GM19238 (cell line): ENCODE measurements at regions not wholly inside any gene's neighbourhood (a gene's known extent, or its start where the extent isn't known, plus 50 kb on each side); places are given as distances from the start of the nearest gene placed in this dataset.
"Not testable (repeated sequence)": the region's sequence is repeated elsewhere in the genome, so short reads cannot be mapped to it uniquely, and the experiment has no call there.

Experiments used
- DNase-seq: peaks from one replicate; pipeline ENCODE4 v3.0.0; 2011; ENCODE audit warnings: low spot score; ENCODE audit not compliant: insufficient read length

GRCh38 chr5:100641833-100642232 lies 106.7 kb downstream of the FAM174A start:
- no peak for DNase-seq

- DNase-seq: no peak
Observed at GRCh38 chr5:100643473-100643872, 108.3 kb downstream of the FAM174A start.

GRCh38 chr5:100644185-100644584 lies 109.0 kb downstream of the FAM174A start:
- DNase-seq: no peak

GRCh38 chr5:100644776-100645175 lies 109.6 kb downstream of the FAM174A start:
- DNase-seq: no peak

GRCh38 chr5:100646011-100646410 lies 110.8 kb downstream of the FAM174A start:
- no peak for DNase-seq

- no peak for DNase-seq
Observed at GRCh38 chr5:100646691-100647090, 111.5 kb downstream of the FAM174A start.

- DNase-seq: no peak
Observed at GRCh38 chr5:100647461-100648230, 112.5 kb downstream of the FAM174A start.

- no peak for DNase-seq
Observed at GRCh38 chr5:100654895-100655294, 119.7 kb downstream of the FAM174A start.

- not testable (repeated sequence) for DNase-seq
Observed at GRCh38 chr5:100656771-100657170, 121.6 kb downstream of the FAM174A start.

GRCh38 chr5:100659080-100659795 lies 124.1 kb downstream of the FAM174A start:
- DNase-seq: no peak

- DNase-seq: no peak
Observed at GRCh38 chr5:100664140-100664539, 129.0 kb downstream of the FAM174A start.

- no peak for DNase-seq
Observed at GRCh38 chr5:100667161-100667630, 132.0 kb downstream of the FAM174A start.

- DNase-seq: no peak
Observed at GRCh38 chr5:100668511-100668910, 133.3 kb downstream of the FAM174A start.

GRCh38 chr5:100676817-100677631 lies 141.8 kb downstream of the FAM174A start:
- no peak for DNase-seq

- DNase-seq: no peak
Observed at GRCh38 chr5:100682625-100683024, 147.5 kb downstream of the FAM174A start.

- no peak for DNase-seq
Observed at GRCh38 chr5:100683881-100684280, 148.7 kb downstream of the FAM174A start.

- not testable (repeated sequence) for DNase-seq
Observed at GRCh38 chr5:100685122-100685521, 149.9 kb downstream of the FAM174A start.

GRCh38 chr5:100688834-100689233 lies 153.7 kb downstream of the FAM174A start:
- not testable (repeated sequence) for DNase-seq

- no peak for DNase-seq
Observed at GRCh38 chr5:100690036-100690560, 154.9 kb downstream of the FAM174A start.

- DNase-seq: no peak
Observed at GRCh38 chr5:100691085-100691484, 155.9 kb downstream of the FAM174A start.

- no peak for DNase-seq
Observed at GRCh38 chr5:100691548-100691947, 156.4 kb downstream of the FAM174A start.
